Activated CD4-positive, alpha-beta memory T cell treated with anti-CD3 and anti-CD28 coated beads for 36 hours (primary cell): ENCODE measurements at regions not wholly inside any gene's neighbourhood (a gene's known extent, or its start where the extent isn't known, plus 50 kb on each side); places are given as distances from the start of the nearest gene placed in this dataset.

ENCODE experiments used
- CTCF ChIA-PET: fragments of 350-600 bp; sonication (Branson Sonifier 250); formaldehyde crosslinking; loops from one replicate; lab custom pipeline; 2021; ENCODE audit warnings: antibody characterized with exemption, inconsistent platforms; lab: Charles Lee
- POLR2A ChIA-PET: fragments of 350-600 bp; sonication (Branson Sonifier 250); formaldehyde crosslinking; loops from one replicate; lab custom pipeline; 2021; ENCODE audit warnings: antibody characterized with exemption; lab: Charles Lee
- DNase-seq: peaks from one replicate; pipeline ENCODE4 v3.0.0-alpha.2; 2020
- H3K27ac Mint-ChIP-seq: one replicate; pipeline ENCODE4 v1.8.0; 2021; ENCODE audit warnings: mixed read lengths
- H3K27me3 Mint-ChIP-seq: one replicate; pipeline ENCODE4 v1.8.0; 2021; ENCODE audit warnings: mixed read lengths
- H3K36me3 Mint-ChIP-seq: one replicate; pipeline ENCODE4 v1.8.0; 2021; ENCODE audit warnings: mixed read lengths
- H3K4me1 Mint-ChIP-seq: one replicate; pipeline ENCODE4 v1.8.0; 2021; ENCODE audit warnings: low read depth, mixed read lengths
- H3K4me3 Mint-ChIP-seq: one replicate; pipeline ENCODE4 v1.8.0; 2021; ENCODE audit warnings: mild to moderate bottlenecking, mixed read lengths
- H3K9me3 Mint-ChIP-seq: one replicate; pipeline ENCODE4 v1.8.0; 2021; ENCODE audit warnings: mixed read lengths
- intact Hi-C: fragments of 100-400 bp; cut with micrococcal nuclease; formaldehyde crosslinking; loops from one replicate; pipeline ENCODE4 v1.15.1; 2023

GRCh38 chr9:120152295-120152694, 427.7 kb downstream of the CDK5RAP2 start:
- no peaks in the 10 kb centered on the region for H3K27me3 Mint-ChIP-seq
- no peaks in the 10 kb centered on the region for H3K9me3 Mint-ChIP-seq
- intact Hi-C loops, result no loop called here
- no peak overlapping the region for H3K27ac Mint-ChIP-seq
- ChIA-PET CTCF (no interaction called here), POLR2A (no interaction called here)
- H3K36me3 Mint-ChIP-seq, result no peaks in the 10 kb centered on the region
- no peaks in the 10 kb centered on the region for H3K4me1 Mint-ChIP-seq
- DNase-seq, result no peak
- H3K4me3 Mint-ChIP-seq, result no peak overlapping the region

- Mint-ChIP-seq H3K9me3 (no peaks in the 10 kb centered on the region), H3K4me3 (no peak overlapping the region), H3K36me3 (no peaks in the 10 kb centered on the region), H3K4me1 (no peaks in the 10 kb centered on the region), H3K27me3 (no peaks in the 10 kb centered on the region), H3K27ac (no peak overlapping the region)
- ChIA-PET CTCF (no interaction called here), POLR2A (no interaction called here)
- no peak for DNase-seq
- intact Hi-C loops, result no loop called here
Measured at GRCh38 chr9:120151806-120152205, 428.2 kb downstream of the CDK5RAP2 start.

- H3K9me3 Mint-ChIP-seq, result no peaks in the 10 kb centered on the region
- intact Hi-C loops, result no loop called here
- no peak overlapping the region for H3K4me3 Mint-ChIP-seq
- POLR2A ChIA-PET, result no interaction called here
- DNase-seq, result no peak
- no peaks in the 10 kb centered on the region for H3K4me1 Mint-ChIP-seq
- H3K36me3 Mint-ChIP-seq, result no peaks in the 10 kb centered on the region
- H3K27me3 Mint-ChIP-seq, result no peaks in the 10 kb centered on the region
- CTCF ChIA-PET, result no interaction called here
- no peak overlapping the region for H3K27ac Mint-ChIP-seq
Measured at GRCh38 chr9:120151149-120151548, 428.8 kb downstream of the CDK5RAP2 start.

DNA sequence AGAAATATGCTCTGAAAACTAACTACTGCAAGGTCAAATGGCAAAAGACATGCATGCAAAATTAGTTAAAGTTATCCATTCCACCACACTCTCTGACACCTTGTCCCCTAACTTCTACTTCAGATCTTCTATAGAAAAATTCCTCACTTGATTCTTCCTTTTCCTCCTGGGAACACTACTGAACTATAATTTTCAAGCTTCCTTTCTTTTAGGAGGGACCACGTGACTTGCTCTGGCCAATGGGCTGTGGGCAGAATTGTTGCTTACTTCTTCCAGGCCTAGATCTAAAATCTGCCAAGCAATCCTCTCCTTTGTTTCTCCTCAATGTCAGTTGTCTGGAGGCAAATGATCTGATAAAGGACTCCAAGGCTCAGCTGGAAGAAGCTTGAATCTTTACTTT, 441.0 kb downstream of the CDK5RAP2 start:
- CTCF ChIA-PET, result no interaction called here
- H3K4me3 Mint-ChIP-seq, result no peak overlapping the region
- no peak overlapping the region for H3K27ac Mint-ChIP-seq
- H3K9me3 Mint-ChIP-seq, result peaks cover 8% of the 10 kb centered on the region
- H3K36me3 Mint-ChIP-seq, result no peaks in the 10 kb centered on the region
- no peak for DNase-seq
- POLR2A ChIA-PET, result no interaction called here
- intact Hi-C loops, result no loop called here
- H3K4me1 Mint-ChIP-seq, result no peaks in the 10 kb centered on the region
- H3K27me3 Mint-ChIP-seq, result no peaks in the 10 kb centered on the region

DNA sequence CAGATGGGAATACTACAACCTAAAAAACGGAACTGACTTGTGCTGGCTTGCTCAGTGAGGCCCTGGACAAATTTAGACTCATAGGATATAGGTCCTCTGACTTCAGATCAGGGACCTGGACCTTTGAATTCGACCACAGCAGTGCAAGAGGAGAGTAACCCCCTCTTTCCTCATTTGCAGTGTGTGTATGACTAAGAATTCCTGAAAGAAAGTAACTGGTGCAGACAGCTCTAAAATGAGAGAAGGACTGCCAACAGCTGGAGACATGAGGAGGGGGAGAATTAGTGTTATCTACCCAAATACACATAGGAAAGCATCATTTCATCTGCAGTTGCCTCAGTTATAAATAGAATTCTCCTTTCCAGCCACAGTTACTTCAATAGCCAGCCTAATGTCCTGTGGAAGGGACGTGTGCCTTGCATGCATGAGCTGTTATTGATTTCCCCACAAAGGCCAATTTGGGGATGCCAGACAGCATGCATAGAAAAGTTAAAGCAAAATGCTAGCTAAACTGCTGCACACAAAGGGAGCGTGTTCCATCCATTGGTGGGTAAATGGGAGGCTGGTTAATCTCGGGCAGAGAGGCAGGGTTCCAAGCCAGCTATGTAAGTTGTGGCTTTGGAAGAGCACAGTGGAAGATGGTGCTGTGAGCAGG, 442.7 kb downstream of the CDK5RAP2 start:
- POLR2A ChIA-PET, result no interaction called here
- no peak overlapping the region for H3K4me3 Mint-ChIP-seq
- H3K36me3 Mint-ChIP-seq, result no peaks in the 10 kb centered on the region
- intact Hi-C loops, result no loop called here
- CTCF ChIA-PET, result no interaction called here
- DNase-seq, result no peak
- H3K27me3 Mint-ChIP-seq, result no peaks in the 10 kb centered on the region
- H3K9me3 Mint-ChIP-seq, result peaks cover 14% of the 10 kb centered on the region
- H3K27ac Mint-ChIP-seq, result no peak overlapping the region
- no peaks in the 10 kb centered on the region for H3K4me1 Mint-ChIP-seq

DNA sequence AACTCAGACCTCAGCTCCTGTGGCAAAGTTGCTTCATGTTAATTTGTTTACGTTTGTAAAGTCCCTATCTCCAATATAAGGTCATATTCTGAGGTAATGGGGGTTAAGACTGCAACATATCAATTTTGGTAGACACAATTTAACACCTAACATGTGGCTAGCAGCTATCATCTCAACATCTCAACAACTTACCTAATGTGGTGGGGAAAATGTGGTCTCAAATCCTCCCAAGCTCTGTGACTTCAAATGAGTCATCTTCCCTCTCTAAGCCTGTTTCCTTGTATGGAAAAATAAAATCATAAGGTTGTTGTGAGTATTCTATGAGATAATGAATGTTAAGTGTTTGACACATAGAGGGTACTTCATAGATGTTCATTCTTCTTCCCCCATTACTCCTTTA, 443.3 kb downstream of the CDK5RAP2 start:
- POLR2A ChIA-PET, result no interaction called here
- intact Hi-C loops, result no loop called here

DNA sequence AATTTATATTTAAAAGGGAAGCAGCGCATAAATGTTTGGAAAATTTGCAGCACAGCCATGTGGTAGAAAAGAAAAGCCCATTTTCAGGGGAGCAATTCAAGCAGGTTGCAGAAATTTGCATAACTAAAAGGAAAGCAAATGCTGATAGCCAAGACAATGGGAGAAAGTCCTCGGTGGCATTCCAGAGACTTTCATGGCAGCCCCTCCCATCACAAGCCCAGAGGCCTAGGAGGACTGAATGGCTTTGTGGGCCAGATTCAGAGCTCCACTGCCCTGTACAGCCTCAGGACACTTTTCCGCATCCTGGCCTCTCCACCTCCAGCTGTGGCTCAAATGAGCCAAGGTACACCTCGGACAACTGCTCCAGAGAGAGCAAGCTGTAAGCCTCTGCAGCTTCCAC, 462.9 kb downstream of the CDK5RAP2 start:
- Mint-ChIP-seq H3K4me3 (no peak overlapping the region), H3K4me1 (no peaks in the 10 kb centered on the region), H3K36me3 (no peaks in the 10 kb centered on the region), H3K9me3 (peaks cover 4% of the 10 kb centered on the region), H3K27me3 (no peaks in the 10 kb centered on the region), H3K27ac (no peak overlapping the region)
- CTCF ChIA-PET, result no interaction called here
- no peak for DNase-seq
- POLR2A ChIA-PET, result no interaction called here
- intact Hi-C loops, result no loop called here

More for the DNA sequence above, 443.3 kb downstream of the CDK5RAP2 start:
- no peaks in the 10 kb centered on the region for H3K27me3 Mint-ChIP-seq
- H3K36me3 Mint-ChIP-seq, result no peaks in the 10 kb centered on the region
- CTCF ChIA-PET, result no interaction called here
- no peaks in the 10 kb centered on the region for H3K4me1 Mint-ChIP-seq
- H3K27ac Mint-ChIP-seq, result no peak overlapping the region
- H3K9me3 Mint-ChIP-seq, result peaks cover 14% of the 10 kb centered on the region
- no peak overlapping the region for H3K4me3 Mint-ChIP-seq
- DNase-seq, result no peak

DNA sequence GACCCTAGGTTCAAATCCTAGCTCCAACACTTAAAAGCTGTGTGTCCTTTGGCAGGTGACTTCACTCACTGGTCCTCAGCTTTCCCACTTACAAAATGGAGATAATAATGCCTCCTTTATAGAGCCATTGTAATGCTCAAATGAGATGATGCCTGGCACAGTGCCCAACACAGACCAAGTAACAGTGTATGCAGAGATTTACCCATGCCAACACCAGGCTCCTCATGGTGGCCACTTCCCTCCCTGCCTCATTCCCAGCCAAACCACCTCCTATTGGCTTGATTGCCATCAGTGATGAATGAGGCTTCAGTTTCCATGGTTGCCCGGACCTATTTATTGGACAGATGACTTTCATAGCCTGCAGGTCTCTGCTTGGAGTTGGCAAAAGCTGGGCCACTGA, 469.4 kb downstream of the CDK5RAP2 start:
- Mint-ChIP-seq H3K27me3 (no peaks in the 10 kb centered on the region), H3K4me1 (no peaks in the 10 kb centered on the region), H3K9me3 (no peaks in the 10 kb centered on the region), H3K4me3 (no peak overlapping the region), H3K27ac (no peak overlapping the region), H3K36me3 (no peaks in the 10 kb centered on the region)
- CTCF ChIA-PET, result no interaction called here
- intact Hi-C loops, result no loop called here
- no peak for DNase-seq
- POLR2A ChIA-PET, result no interaction called here

DNA sequence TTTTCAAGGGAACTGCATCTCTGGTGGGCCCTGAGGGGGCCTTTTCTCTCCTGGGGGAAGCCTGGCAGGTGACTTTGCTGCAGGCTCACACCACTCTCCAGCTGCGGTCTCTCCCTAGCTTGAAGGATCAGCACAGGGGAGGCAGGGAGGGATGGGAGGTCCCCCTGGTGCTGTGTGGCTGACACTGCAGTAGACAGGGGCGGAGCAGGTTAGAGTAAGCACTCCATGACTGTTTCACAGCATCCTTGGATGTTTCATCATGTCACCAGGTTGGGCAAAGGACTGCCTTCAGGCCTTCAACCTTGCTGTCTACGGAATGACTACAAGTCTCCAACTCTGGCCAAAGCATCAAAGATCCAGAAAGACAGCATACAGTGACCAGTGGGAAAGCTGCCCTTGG, 470.7 kb downstream of the CDK5RAP2 start:
- Mint-ChIP-seq H3K4me3 (no peak overlapping the region), H3K4me1 (no peaks in the 10 kb centered on the region), H3K27me3 (no peaks in the 10 kb centered on the region), H3K27ac (no peak overlapping the region), H3K9me3 (no peaks in the 10 kb centered on the region), H3K36me3 (no peaks in the 10 kb centered on the region)
- DNase-seq, result no peak
- ChIA-PET POLR2A (no interaction called here), CTCF (no interaction called here)
- intact Hi-C loops, result no loop called here

GRCh38 chr9:120107138-120107537, 472.8 kb downstream of the CDK5RAP2 start:
- Mint-ChIP-seq H3K4me1 (no peaks in the 10 kb centered on the region), H3K27ac (no peak overlapping the region), H3K36me3 (no peaks in the 10 kb centered on the region), H3K9me3 (no peaks in the 10 kb centered on the region), H3K27me3 (no peaks in the 10 kb centered on the region), H3K4me3 (no peak overlapping the region)
- DNase-seq, result no peak
- CTCF ChIA-PET, result no interaction called here
- intact Hi-C loops, result no loop called here
- POLR2A ChIA-PET, result no interaction called here

- Mint-ChIP-seq H3K9me3 (no peaks in the 10 kb centered on the region), H3K27me3 (no peaks in the 10 kb centered on the region), H3K27ac (no peak overlapping the region), H3K36me3 (no peaks in the 10 kb centered on the region), H3K4me1 (no peaks in the 10 kb centered on the region), H3K4me3 (no peak overlapping the region)
- CTCF ChIA-PET, result no interaction called here
- POLR2A ChIA-PET, result no interaction called here
- intact Hi-C loops, result no loop called here
- DNase-seq, result no peak
Measured at GRCh38 chr9:120104771-120105170, 475.2 kb downstream of the CDK5RAP2 start.

GRCh38 chr9:120100595-120100994, 479.4 kb downstream of the CDK5RAP2 start:
- ChIA-PET CTCF (no interaction called here), POLR2A (no interaction called here)
- DNase-seq, result no peak
- no peaks in the 10 kb centered on the region for H3K9me3 Mint-ChIP-seq
- H3K4me1 Mint-ChIP-seq, result no peaks in the 10 kb centered on the region
- no peak overlapping the region for H3K27ac Mint-ChIP-seq
- H3K36me3 Mint-ChIP-seq, result no peaks in the 10 kb centered on the region
- no peaks in the 10 kb centered on the region for H3K27me3 Mint-ChIP-seq
- intact Hi-C loops, result no loop called here
- no peak overlapping the region for H3K4me3 Mint-ChIP-seq

DNA sequence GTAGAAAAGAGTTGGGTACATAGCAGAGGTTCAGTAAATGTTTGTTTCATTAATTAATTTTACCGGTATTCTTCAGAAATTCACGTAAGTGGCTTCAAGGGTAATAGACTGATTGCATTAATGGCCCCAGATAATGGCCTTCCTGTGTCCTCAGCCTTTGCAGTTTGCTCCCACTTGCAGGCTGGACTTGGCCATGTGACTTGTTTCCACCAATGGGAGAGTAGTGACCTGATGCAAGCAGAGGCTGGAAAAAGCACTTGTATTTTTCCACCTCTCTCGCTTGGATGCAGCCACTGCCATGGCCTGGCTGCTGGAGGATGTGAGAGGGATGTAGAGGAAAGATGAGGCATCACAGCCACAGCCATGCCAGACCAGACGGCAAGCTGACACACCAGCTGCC, 480.9 kb downstream of the CDK5RAP2 start:
- H3K4me1 Mint-ChIP-seq, result no peaks in the 10 kb centered on the region
- ChIA-PET POLR2A (no interaction called here), CTCF (no interaction called here)
- no peak overlapping the region for H3K4me3 Mint-ChIP-seq
- H3K27me3 Mint-ChIP-seq, result no peaks in the 10 kb centered on the region
- DNase-seq, result no peak
- no peaks in the 10 kb centered on the region for H3K9me3 Mint-ChIP-seq
- no peak overlapping the region for H3K27ac Mint-ChIP-seq
- no peaks in the 10 kb centered on the region for H3K36me3 Mint-ChIP-seq
- intact Hi-C loops, result no loop called here
